Lung (tissue), 11 donors: ENCODE measurements at regions not wholly inside any gene's neighbourhood (a gene's known extent, or its start where the extent isn't known, plus 50 kb on each side); places are given as distances from the start of the nearest gene placed in this dataset.

Source experiments
- ATAC-seq: fragments of 200-7000 bp; cut with Tn5 transposase; one replicate; pipeline ENCODE4 v1.9.1; 2020; ENCODE audit warnings: moderate number of reproducible peaks; ENCODE audit not compliant: insufficient read depth, low FRiP score
- DNase-seq, 3 donors: peaks; one replicate each; pipeline ENCODE4 v3.0.0-alpha.2; 2013 to 2017
- H3K27ac ChIP-seq, 2 donors: one replicate each; pipeline ENCODE4 v1.5.1; 2013; ENCODE audit warnings: mild to moderate bottlenecking in 2 of 2, moderate library complexity in 2 of 2, control low read depth in 1 of 2, inconsistent platforms in 1 of 2, low read depth in 1 of 2, low read length in 1 of 2
- H3K27me3 ChIP-seq, 3 donors: one replicate each; pipeline ENCODE4 v1.5.1; 2013; ENCODE audit warnings: low read length in 2 of 3; ENCODE audit not compliant: control insufficient read depth in 3 of 3, insufficient read depth in 3 of 3
- H3K36me3 ChIP-seq, 4 donors: one replicate each; pipeline ENCODE4 v1.5.1; 2013; ENCODE audit warnings: low read length in 4 of 4, mild to moderate bottlenecking in 1 of 4, moderate library complexity in 1 of 4; ENCODE audit not compliant: control insufficient read depth in 4 of 4, insufficient read depth in 4 of 4
- H3K4me1 ChIP-seq, 5 donors: one replicate each; pipeline ENCODE4 v1.5.1; 2013; ENCODE audit warnings: low read length in 5 of 5, mild to moderate bottlenecking in 2 of 5, moderate library complexity in 1 of 5; ENCODE audit not compliant: control insufficient read depth in 5 of 5, insufficient read depth in 5 of 5
- H3K4me3 ChIP-seq: one replicate; pipeline ENCODE4 v1.5.1; 2013; ENCODE audit warnings: mild to moderate bottlenecking, control low read depth, moderate library complexity
- H3K9ac ChIP-seq, 2 donors: one replicate each; pipeline ENCODE4 v1.5.1; 2013; ENCODE audit warnings: low read length in 2 of 2, control low read depth in 1 of 2; ENCODE audit not compliant: insufficient read depth in 1 of 2
- H3K9me3 ChIP-seq, 4 donors: one replicate each; pipeline ENCODE4 v1.5.1; 2013; ENCODE audit warnings: low read length in 3 of 4, mild to moderate bottlenecking in 1 of 4, moderate library complexity in 1 of 4; ENCODE audit not compliant: control insufficient read depth in 4 of 4, insufficient read depth in 3 of 4
- CTCF ChIP-seq: IDR thresholded peaks from 2 replicates; pipeline ENCODE4 v1.5.1; 2012; ENCODE audit warnings: mild to moderate bottlenecking; ENCODE audit errors: control extremely low read depth, extremely low read depth
- WGBS, 2 donors: extraction: QIAGEN DNeasy Blood & Tissue Kit; methylation state at CpG; one replicate each; pipeline ENCODE4 v1.1.7; 2013; 5-methylcytosine and 5-hydroxymethylcytosine counted together
- donor health status: control.
- donor health status: control.
- donor health status: Bipolar disorder and iron deficiency.
- donor health status: healthy.
- donor health status: DM: yes; HTN: yes; CAD: no.

- H3K9me3 ChIP-seq = peaks cover 0 to 3% (median 0%) of the 10 kb centered on the region in 4 donors
- ATAC-seq (no peak), DNase-seq (no peak)
- no peak overlapping the region for H3K9ac ChIP-seq
- no peak overlapping the region for H3K27ac ChIP-seq
- no peaks in the 10 kb centered on the region for H3K27me3 ChIP-seq
- TF ChIP-seq CTCF = no peak
- no peak overlapping the region for H3K4me3 ChIP-seq
- 54 to 94% methylated on average over 1 of the region's 1 CpG for WGBS, 2 donors
- H3K4me1 ChIP-seq = no peaks in the 10 kb centered on the region
- H3K36me3 ChIP-seq = no peaks in the 10 kb centered on the region
Observed at GRCh38 chr6:144932621-144933020, 647.5 kb downstream of the UTRN start.

- Histone ChIP-seq H3K4me3 (no peak overlapping the region), H3K9ac (no peak overlapping the region), H3K27me3 (no peaks in the 10 kb centered on the region), H3K27ac (no peak overlapping the region), H3K9me3 (peaks cover 0 to 3% (median 0%) of the 10 kb centered on the region in 4 donors), H3K36me3 (no peaks in the 10 kb centered on the region), H3K4me1 (no peaks in the 10 kb centered on the region)
- no peak for DNase-seq
- no peak for TF ChIP-seq CTCF
- no peak for ATAC-seq
Observed at GRCh38 chr6:144935181-144935580, 650.0 kb downstream of the UTRN start.

GRCh38 chr6:144935661-144936060 is 650.5 kb downstream of the UTRN start:
- H3K4me1 ChIP-seq = no peaks in the 10 kb centered on the region
- no peak for DNase-seq
- H3K27ac ChIP-seq = no peak overlapping the region
- no peak for TF ChIP-seq CTCF
- peaks cover 0 to 3% (median 0%) of the 10 kb centered on the region in 4 donors for H3K9me3 ChIP-seq
- ATAC-seq = no peak
- H3K9ac ChIP-seq = no peak overlapping the region
- no peaks in the 10 kb centered on the region for H3K36me3 ChIP-seq
- WGBS, 2 donors = 74 to 83% methylated on average over 1 of the region's 1 CpG
- no peaks in the 10 kb centered on the region for H3K27me3 ChIP-seq
- no peak overlapping the region for H3K4me3 ChIP-seq

- TF ChIP-seq CTCF = no peak
- DNase-seq (no peak), ATAC-seq (no peak)
- no peaks in the 10 kb centered on the region for H3K4me1 ChIP-seq
- no peak overlapping the region for H3K27ac ChIP-seq
- H3K27me3 ChIP-seq = no peaks in the 10 kb centered on the region
- peaks cover 0 to 3% (median 0%) of the 10 kb centered on the region in 4 donors for H3K9me3 ChIP-seq
- H3K4me3 ChIP-seq = no peak overlapping the region
- 73 to 95% methylated on average over 2 of the region's 2 CpGs for WGBS, 2 donors
- H3K36me3 ChIP-seq = no peaks in the 10 kb centered on the region
- no peak overlapping the region for H3K9ac ChIP-seq
Observed at GRCh38 chr6:144936764-144937163, 651.6 kb downstream of the UTRN start.
